ENCODE measurements at regions not wholly inside any gene's neighbourhood (a gene's known extent, or its start where the extent isn't known, plus 50 kb on each side); places are given as distances from the start of the nearest gene placed in this dataset.
"Not testable (repeated sequence)": the region's sequence is repeated elsewhere in the genome, so short reads cannot be mapped to it uniquely, and the experiment has no call there.

DNA sequence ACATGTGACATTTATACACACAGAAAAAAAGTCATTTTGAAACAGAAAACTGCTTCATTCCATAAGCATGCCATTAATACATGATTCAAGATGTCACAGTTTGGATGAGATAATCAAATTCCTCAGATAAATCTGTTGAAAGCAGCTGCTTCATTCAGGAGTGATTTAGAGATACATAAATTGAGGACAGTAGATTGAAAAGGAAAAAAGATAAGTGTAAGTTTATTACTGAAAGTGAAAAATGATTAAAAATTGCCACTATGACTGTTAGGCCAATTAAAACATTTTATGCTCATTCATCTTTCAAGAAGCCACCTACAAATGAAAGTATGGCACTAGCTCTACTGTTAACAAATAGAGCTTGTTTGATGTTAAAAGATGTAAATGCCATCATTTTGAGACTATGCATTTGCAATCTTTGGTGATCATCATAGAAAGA, 136.9 kb upstream of the CDK6 start:
- no peak for DNase-seq
- peak; percentile 34 to 59 for ATAC-seq
- H3K9me3 Mint-ChIP-seq, result peaks cover 18% of the 10 kb centered on the region
- no peak overlapping the region for H3K4me3 Mint-ChIP-seq
- H3K36me3 Mint-ChIP-seq (ENCODE audit: insufficient read depth), result no peaks in the 10 kb centered on the region
- peaks cover 16% of the 10 kb centered on the region for H3K4me1 Mint-ChIP-seq (ENCODE audit: low read depth)
- H3K27me3 Mint-ChIP-seq (ENCODE audit: low read depth), result peaks cover 4% of the 10 kb centered on the region

DNA sequence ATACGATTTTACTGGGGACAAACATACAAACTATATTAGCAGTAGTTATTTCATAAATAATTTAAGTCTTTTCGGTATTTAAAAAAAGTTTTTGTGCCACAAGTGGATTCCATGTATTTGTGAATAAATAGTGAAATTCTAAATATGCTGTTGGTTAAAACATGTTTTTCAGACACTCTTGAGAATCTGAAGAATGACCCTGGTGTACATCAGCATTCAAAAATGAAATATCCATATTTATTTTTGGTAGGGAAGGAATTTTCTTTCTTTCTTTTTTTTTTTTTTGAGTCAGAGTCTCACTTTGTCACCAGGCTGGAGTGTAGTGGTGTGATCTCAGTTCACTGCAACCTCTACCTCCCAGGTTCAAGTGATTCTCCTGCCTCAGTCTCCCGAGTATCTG, 136.1 kb upstream of the CDK6 start:
- H3K27me3 Mint-ChIP-seq (ENCODE audit: low read depth), result peaks cover 4% of the 10 kb centered on the region

DNA sequence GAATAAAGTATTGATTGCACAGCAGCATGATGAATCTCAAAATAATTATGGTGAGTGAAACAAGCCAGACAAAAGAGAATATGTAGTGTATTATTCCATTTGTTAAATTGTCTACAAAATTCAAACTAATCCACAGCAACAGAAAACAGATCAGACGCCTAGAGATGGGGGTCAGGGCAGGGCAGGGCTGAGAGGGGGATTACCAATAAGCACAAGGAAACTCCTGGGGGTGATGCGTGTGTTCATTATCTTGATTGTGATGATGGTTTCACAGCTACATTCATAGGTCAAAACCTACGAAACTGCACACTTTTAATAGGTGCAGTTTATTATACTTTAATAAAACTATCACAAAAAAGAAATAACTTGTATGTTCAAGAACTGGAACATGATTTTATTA, 132.7 kb upstream of the CDK6 start:
- ATAC-seq (no peak), DNase-seq (no peak)
- H3K36me3 Mint-ChIP-seq (ENCODE audit: insufficient read depth), result no peaks in the 10 kb centered on the region
- H3K27me3 Mint-ChIP-seq (ENCODE audit: low read depth), result no peaks in the 10 kb centered on the region
- H3K9me3 Mint-ChIP-seq, result no peaks in the 10 kb centered on the region
- H3K4me1 Mint-ChIP-seq (ENCODE audit: low read depth), result peaks cover 15% of the 10 kb centered on the region
- no peak overlapping the region for H3K4me3 Mint-ChIP-seq

More for the DNA sequence above, 136.1 kb upstream of the CDK6 start:
- peaks cover 12% of the 10 kb centered on the region for H3K9me3 Mint-ChIP-seq
- no peak overlapping the region for H3K4me3 Mint-ChIP-seq
- DNase-seq, result no peak
- no peak for ATAC-seq
- no peaks in the 10 kb centered on the region for H3K36me3 Mint-ChIP-seq (ENCODE audit: insufficient read depth)
- H3K4me1 Mint-ChIP-seq (ENCODE audit: low read depth), result peaks cover 16% of the 10 kb centered on the region

DNA sequence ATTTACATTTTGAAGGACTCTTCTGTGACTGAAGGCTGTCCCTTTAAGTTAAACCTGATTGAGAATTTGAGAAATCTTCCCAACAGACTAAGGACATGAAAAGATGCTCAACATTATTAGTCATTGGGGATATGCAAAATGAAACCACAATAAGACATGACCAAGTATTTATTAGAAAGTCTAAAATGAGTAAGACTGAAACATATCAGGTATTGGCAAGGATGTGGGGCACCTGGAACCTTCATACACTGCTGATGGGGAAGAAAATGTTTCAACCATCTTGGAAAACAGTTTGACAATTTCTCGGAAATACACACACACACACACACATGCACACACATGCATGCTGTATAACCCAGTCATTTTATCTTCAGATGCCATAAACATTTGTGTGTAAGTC, 132.1 kb upstream of the CDK6 start:
- Mint-ChIP-seq H3K4me1 (ENCODE audit: low read depth) (peaks cover 10% of the 10 kb centered on the region), H3K9me3 (no peaks in the 10 kb centered on the region), H3K36me3 (ENCODE audit: insufficient read depth) (no peaks in the 10 kb centered on the region), H3K4me3 (no peak overlapping the region), H3K27me3 (ENCODE audit: low read depth) (no peaks in the 10 kb centered on the region)
- ATAC-seq (peak in 1 of 2 donors; percentile 50), DNase-seq (no peak)

DNA sequence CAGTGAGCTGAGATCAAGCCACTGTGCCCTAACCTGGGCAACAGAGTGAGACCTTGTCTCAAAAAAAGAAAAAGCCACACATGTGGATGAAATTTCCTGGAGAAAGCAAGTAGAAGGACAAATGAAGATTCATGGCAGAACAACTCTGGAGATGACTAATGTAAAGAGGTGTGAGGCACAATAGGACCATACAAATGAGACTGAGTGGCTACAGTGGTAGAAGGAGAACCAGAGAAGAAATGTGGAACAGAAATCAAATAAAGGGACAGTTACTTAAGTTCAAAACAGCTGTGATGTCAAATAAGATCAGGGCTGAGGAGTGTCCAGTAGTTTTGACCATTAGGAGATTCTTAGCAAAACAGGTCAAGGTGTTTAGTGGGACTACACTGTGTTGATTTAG, 130.9 kb upstream of the CDK6 start:
- Mint-ChIP-seq H3K27me3 (ENCODE audit: low read depth) (peaks cover under 1% of the 10 kb centered on the region), H3K36me3 (ENCODE audit: insufficient read depth) (no peaks in the 10 kb centered on the region), H3K9me3 (no peaks in the 10 kb centered on the region), H3K4me1 (ENCODE audit: low read depth) (peaks cover 7% of the 10 kb centered on the region), H3K4me3 (no peak overlapping the region)
- ATAC-seq (no peak), DNase-seq (no peak)

DNA sequence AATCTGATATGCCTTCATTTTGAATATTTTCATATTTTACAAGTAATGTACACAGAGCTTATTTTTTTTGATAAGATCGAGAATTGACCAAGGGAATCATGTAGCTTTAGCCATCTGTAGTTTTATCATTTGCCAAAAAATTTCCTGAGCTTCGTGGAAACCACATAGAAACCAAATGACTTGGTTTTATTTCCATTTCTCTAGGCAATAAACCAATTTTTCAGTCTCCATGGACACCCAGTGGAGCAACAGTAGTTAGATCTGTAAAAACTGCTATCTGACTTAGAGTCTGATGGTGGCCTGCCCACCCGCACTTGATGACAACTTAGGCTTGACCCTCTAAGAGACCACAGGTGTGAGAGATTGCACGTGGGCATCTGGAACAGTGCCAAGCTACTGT, 127.8 kb upstream of the CDK6 start:
- DNase-seq (no peak), ATAC-seq (no peak)
- peaks cover 4% of the 10 kb centered on the region for H3K4me1 Mint-ChIP-seq (ENCODE audit: low read depth)
- no peak overlapping the region for H3K4me3 Mint-ChIP-seq
- H3K9me3 Mint-ChIP-seq, result no peaks in the 10 kb centered on the region
- H3K27me3 Mint-ChIP-seq (ENCODE audit: low read depth), result peaks cover 2% of the 10 kb centered on the region
- no peaks in the 10 kb centered on the region for H3K36me3 Mint-ChIP-seq (ENCODE audit: insufficient read depth)

DNA sequence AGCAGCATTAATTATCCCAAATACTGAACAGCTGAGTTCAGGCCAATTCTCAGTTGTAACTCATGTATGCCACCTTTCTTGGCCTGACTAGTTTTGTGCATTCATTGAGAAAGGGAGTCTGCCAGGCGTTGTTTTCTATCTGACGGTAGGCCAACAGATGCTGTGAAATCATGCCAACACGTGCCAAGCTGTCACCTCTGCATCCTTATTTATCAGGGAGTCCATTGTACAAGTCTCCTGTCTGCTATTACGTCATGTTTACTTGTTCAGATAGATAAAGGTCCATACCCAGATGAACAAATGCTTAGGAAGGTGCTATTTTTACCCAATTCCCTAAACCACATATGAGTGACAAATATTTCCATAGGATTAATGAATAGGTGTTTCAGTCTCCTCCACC, 127.2 kb upstream of the CDK6 start:
- Mint-ChIP-seq H3K9me3 (no peaks in the 10 kb centered on the region), H3K27me3 (ENCODE audit: low read depth) (peaks cover 2% of the 10 kb centered on the region), H3K4me1 (ENCODE audit: low read depth) (peaks cover 3% of the 10 kb centered on the region), H3K36me3 (ENCODE audit: insufficient read depth) (no peaks in the 10 kb centered on the region), H3K4me3 (no peak overlapping the region)
- no peak for DNase-seq
- ATAC-seq, result no peak

DNA sequence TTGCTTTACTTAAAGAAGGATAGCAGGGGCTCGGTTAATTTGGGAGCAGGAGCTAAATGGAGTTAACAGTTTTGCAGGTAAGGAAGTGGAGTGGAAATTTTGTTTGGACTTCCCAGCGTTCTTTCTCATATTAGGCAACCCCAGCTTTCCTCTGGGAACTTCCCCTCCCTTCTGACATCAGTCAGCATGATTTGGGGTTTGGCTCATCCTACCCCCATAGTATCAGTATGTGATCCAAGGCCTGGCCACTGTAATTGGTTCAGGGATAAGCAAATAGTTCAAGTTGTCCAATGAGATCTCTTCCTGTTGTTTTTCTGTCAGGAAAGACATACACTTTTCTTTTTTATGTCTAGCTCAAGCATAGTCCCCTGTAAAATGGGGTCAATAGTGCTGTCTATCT, 125.6 kb upstream of the CDK6 start:
- Mint-ChIP-seq H3K36me3 (ENCODE audit: insufficient read depth) (no peaks in the 10 kb centered on the region), H3K4me1 (ENCODE audit: low read depth) (peaks cover 5% of the 10 kb centered on the region), H3K27me3 (ENCODE audit: low read depth) (peaks cover 5% of the 10 kb centered on the region), H3K4me3 (no peak overlapping the region), H3K9me3 (peaks cover 5% of the 10 kb centered on the region)
- no peak for DNase-seq
- no peak for ATAC-seq

DNA sequence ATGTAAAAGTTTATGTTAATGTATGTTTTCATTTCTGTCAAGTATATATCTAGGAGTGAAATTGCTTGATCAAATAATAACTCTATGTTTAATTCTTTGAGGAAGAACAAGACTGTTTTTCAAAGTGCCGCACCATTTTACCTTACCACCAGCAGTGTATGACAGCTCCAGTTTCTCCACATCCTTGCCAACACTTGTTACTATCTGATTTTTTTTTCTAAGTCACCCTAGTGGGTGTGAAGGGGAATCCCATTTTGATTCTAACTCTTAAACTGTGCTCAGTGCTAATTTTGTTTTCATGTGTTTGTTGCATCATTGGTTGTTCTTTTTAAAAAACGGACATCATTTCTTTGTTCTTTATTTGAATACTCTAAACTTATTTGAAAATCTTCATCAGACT, 120.2 kb upstream of the CDK6 start:
- ATAC-seq (no peak), DNase-seq (no peak)
- Mint-ChIP-seq H3K4me1 (ENCODE audit: low read depth) (peaks cover 15% of the 10 kb centered on the region), H3K9me3 (peaks cover 16% of the 10 kb centered on the region), H3K36me3 (ENCODE audit: insufficient read depth) (no peaks in the 10 kb centered on the region), H3K27me3 (ENCODE audit: low read depth) (peaks cover 3% of the 10 kb centered on the region), H3K4me3 (no peak overlapping the region)

DNA sequence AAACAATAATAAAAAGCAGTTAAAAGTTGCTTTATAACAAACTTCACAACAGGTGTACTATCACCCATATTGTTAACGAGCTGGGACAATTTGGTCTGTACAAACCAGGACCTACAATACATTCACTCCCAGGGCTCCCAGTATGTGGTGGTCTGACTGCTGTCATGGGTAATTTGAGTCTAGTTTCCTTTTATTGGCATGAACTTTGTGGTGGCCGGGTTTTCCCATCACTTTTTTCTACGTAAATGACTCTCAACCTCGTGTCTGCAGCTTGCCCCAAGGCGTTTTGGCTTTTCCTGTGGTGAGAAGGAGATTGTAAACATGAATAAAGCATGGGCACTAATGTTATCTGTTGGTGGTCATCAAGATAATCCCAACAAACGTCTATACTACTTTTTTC, 118.7 kb upstream of the CDK6 start:
- ATAC-seq, result peak; percentile 79 to 84
- H3K27me3 Mint-ChIP-seq (ENCODE audit: low read depth), result peaks cover 3% of the 10 kb centered on the region
- no peak for DNase-seq
- peaks cover 15% of the 10 kb centered on the region for H3K4me1 Mint-ChIP-seq (ENCODE audit: low read depth)
- no peaks in the 10 kb centered on the region for H3K36me3 Mint-ChIP-seq (ENCODE audit: insufficient read depth)
- H3K4me3 Mint-ChIP-seq, result no peak overlapping the region
- H3K9me3 Mint-ChIP-seq, result peaks cover 16% of the 10 kb centered on the region

DNA sequence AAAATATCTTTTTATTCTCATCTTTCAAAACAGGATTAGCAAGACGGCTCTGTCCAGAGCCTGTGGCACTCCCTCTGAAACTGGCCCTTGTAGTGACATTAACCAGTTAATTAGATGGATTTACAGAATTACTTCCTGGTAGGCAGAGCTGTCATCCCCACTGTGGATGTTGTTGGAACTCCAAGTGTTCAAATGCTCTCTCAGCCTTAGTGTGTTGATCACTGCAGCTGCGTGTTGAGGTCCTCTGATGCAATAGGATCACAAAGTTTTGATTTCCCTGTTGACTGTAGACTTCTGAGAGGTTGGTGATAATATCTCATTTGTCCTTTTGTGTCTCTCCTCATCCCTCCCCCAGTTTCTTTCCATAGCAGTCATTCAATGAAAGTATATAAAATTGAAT, 117.3 kb upstream of the CDK6 start:
- Mint-ChIP-seq H3K4me1 (ENCODE audit: low read depth) (peaks cover 15% of the 10 kb centered on the region), H3K36me3 (ENCODE audit: insufficient read depth) (no peaks in the 10 kb centered on the region), H3K27me3 (ENCODE audit: low read depth) (peaks cover 3% of the 10 kb centered on the region), H3K9me3 (peaks cover 16% of the 10 kb centered on the region), H3K4me3 (no peak overlapping the region)
- DNase-seq (no peak), ATAC-seq (peak; percentile 29 to 74)

DNA sequence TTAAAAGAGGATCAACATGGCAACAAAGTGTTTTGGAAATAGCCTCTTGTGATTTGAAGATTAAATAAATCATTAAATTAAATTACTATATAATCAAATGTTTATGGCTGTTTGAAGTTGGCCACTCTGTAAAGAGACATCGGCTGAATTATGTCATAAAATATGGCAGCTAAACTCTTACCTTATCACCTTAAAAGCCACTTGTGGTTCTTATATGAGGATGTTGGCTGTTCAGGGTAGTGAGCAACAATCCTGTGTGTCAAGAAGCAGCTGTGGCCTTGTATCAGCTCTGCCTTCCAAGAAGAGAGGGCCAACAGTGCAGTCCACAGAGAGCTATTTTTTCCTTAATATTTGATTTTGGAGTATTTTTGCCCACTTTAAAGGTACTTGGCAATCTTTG, 113.4 kb upstream of the CDK6 start:
- DNase-seq, result no peak
- Mint-ChIP-seq H3K9me3 (no peaks in the 10 kb centered on the region), H3K36me3 (ENCODE audit: insufficient read depth) (no peaks in the 10 kb centered on the region), H3K4me3 (no peak overlapping the region), H3K4me1 (ENCODE audit: low read depth) (peaks cover 5% of the 10 kb centered on the region), H3K27me3 (ENCODE audit: low read depth) (no peaks in the 10 kb centered on the region)
- no peak for ATAC-seq

DNA sequence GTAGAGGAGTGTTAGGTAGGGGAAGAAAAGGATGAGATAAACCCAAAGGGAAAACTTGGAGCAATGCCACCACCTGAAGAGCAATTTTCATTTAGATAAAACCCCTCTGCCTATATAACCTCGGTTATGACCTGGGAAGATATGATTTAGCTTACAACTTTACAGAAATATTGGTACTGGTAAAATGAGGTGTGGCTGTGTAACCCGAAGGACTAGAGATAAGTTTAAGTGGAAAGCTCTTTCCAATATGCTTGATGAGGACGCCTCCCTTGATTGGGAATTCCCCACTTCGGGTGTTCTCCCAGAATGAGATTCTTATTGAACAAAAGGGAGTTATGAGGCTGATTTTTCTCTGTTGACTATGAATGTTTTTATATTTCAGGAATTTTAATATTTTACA, 109.5 kb upstream of the CDK6 start:
- DNase-seq, result no peak
- Mint-ChIP-seq H3K36me3 (ENCODE audit: insufficient read depth) (no peaks in the 10 kb centered on the region), H3K27me3 (ENCODE audit: low read depth) (no peaks in the 10 kb centered on the region), H3K9me3 (peaks cover 20% of the 10 kb centered on the region), H3K4me3 (no peak overlapping the region), H3K4me1 (ENCODE audit: low read depth) (peaks cover 5% of the 10 kb centered on the region)
- ATAC-seq, result no peak

DNA sequence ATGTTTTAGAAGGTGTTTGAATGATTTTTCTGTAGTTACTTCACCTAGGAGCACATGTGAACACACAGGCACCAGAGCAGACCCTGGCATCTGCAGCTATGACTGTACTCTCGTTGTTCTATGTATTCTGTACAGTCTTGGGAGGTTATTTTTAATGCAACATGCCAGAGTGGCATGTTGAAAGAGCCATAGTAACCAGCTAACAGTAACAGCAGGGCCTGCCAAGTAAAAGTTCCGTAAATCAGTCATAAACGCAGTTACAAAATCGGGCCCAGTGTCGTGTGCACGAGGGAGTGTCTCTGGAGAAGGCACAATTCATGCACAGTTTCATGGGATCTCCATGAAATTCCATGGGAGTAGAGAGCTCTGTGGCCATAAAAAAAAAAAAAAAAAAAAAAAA, 108.3 kb upstream of the CDK6 start:
- no peak overlapping the region for H3K4me3 Mint-ChIP-seq
- ATAC-seq, result no peak
- no peak for DNase-seq
- H3K36me3 Mint-ChIP-seq (ENCODE audit: insufficient read depth), result no peaks in the 10 kb centered on the region
- H3K27me3 Mint-ChIP-seq (ENCODE audit: low read depth), result no peaks in the 10 kb centered on the region
- H3K4me1 Mint-ChIP-seq (ENCODE audit: low read depth), result peaks cover 5% of the 10 kb centered on the region
- peaks cover 29% of the 10 kb centered on the region for H3K9me3 Mint-ChIP-seq

DNA sequence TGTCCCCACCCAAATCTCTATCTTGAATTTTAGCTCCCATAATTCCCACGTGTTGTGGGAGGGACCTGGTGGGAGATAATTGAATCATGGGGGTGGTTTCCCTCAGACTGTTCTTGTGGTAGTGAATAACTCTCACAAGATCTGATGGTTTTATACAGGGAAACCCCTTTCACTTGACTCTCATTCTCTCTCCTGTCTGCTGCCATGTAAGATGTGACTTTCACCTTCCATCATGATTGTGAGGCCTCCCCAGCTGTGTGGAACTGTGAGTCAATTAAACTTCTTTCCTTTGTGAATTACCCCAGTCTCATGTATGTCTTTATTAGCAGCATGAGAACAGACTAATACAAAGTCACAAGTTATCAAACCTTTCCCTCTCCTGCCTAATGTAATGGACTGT, 106.3 kb upstream of the CDK6 start:
- peaks cover 46% of the 10 kb centered on the region for H3K9me3 Mint-ChIP-seq
- not testable (repeated sequence) for DNase-seq; H3K4me1 Mint-ChIP-seq (ENCODE audit: low read depth); H3K36me3 Mint-ChIP-seq (ENCODE audit: insufficient read depth); H3K4me3 Mint-ChIP-seq; H3K27me3 Mint-ChIP-seq (ENCODE audit: low read depth)
- peak; percentile 89 to 94 for ATAC-seq
